ENCODE measurements at regions not wholly inside any gene's neighbourhood (a gene's known extent, or its start where the extent isn't known, plus 50 kb on each side); places are given as distances from the start of the nearest gene placed in this dataset.

DNA sequence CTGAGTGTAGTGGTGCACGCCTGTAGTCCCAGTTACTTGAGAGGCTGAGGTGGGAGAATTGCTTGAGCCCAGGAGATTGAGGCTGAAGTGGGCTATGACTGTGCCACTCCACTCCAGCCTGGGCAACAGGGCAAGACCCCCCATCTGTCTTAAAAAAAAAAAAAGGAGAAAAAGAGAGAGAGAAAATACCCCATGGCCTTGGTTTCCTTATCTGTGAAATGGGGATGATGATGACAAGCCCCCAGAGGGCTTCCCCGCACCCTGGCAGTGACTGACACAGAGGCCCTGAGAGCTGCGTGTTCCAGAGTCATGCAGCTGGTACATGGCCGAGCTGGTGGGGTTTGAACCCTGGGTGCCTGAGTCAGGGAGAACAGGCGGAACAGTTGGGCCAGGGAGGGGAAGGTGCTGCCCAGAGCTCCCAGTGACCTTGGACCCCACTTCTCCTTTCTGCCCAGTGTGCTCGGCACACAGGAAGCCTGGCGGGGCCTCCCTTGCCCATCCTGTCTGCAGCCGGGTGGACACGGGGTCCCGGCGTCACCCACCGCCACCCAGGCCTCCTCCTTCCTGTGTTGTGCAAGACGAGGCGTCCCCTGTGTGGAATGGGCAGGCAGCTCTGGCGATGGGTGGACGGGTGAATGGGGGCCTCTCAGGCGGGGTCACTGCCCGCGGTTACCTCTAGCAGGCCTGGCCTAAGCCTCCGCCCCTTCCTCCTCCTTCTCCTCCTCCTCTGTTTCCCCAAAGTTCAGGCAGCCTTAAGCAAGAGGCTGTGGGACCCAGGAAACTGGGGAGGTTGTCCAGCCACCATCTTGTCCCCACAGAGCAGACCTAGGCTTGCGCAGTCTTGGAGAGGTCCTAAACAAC is 84.2 kb downstream of the CEBPB start:
- H3K9ac ChIP-seq (ENCODE audit: low read depth, low read length, poor library complexity, severe bottlenecking), result no peak overlapping the region
- H3K9me2 ChIP-seq (replicated peaks; ENCODE audit: low read depth, low read length), result no peaks in the 10 kb centered on the region
- H4K20me1 ChIP-seq (ENCODE audit: insufficient read depth, low read length, poor library complexity, severe bottlenecking), result no peaks in the 10 kb centered on the region
- H3K4me3 ChIP-seq (ENCODE audit: low read length, poor library complexity, severe bottlenecking), result no peak overlapping the region
- H3K4me1 ChIP-seq (ENCODE audit: insufficient read depth, low read length, poor library complexity, severe bottlenecking), result peaks cover 5% of the 10 kb centered on the region
- no peaks in the 10 kb centered on the region for H3F3A ChIP-seq (ENCODE audit: low read depth)
- H2AFZ ChIP-seq (ENCODE audit: low read length), result no peak overlapping the region
- no peak overlapping the region for H3K4me2 ChIP-seq (ENCODE audit: low read depth, low read length, poor library complexity, severe bottlenecking)
- H3K36me3 ChIP-seq (ENCODE audit: insufficient read depth, low read length), result no peaks in the 10 kb centered on the region
- no peaks in the 10 kb centered on the region for H3K9me3 ChIP-seq (ENCODE audit: insufficient read depth, low read depth, low read length)
- TF ChIP-seq, protein P1, sequence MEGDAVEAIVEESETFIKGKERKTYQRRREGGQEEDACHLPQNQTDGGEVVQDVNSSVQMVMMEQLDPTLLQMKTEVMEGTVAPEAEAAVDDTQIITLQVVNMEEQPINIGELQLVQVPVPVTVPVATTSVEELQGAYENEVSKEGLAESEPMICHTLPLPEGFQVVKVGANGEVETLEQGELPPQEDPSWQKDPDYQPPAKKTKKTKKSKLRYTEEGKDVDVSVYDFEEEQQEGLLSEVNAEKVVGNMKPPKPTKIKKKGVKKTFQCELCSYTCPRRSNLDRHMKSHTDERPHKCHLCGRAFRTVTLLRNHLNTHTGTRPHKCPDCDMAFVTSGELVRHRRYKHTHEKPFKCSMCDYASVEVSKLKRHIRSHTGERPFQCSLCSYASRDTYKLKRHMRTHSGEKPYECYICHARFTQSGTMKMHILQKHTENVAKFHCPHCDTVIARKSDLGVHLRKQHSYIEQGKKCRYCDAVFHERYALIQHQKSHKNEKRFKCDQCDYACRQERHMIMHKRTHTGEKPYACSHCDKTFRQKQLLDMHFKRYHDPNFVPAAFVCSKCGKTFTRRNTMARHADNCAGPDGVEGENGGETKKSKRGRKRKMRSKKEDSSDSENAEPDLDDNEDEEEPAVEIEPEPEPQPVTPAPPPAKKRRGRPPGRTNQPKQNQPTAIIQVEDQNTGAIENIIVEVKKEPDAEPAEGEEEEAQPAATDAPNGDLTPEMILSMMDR (conservative IDR thresholded peaks at IDR 0.05; ENCODE audit: low read length), result no peak
- TF ChIP-seq EZH2phosphoT487 (IDR thresholded peaks at IDR 0.05; ENCODE audit: borderline replicate concordance), result no peak
- no peaks in the 10 kb centered on the region for H3K79me2 ChIP-seq (ENCODE audit: insufficient read depth, low read length)
- H3K27me3 ChIP-seq (ENCODE audit: insufficient read depth, low read length, poor library complexity, severe bottlenecking), result no peaks in the 10 kb centered on the region

DNA sequence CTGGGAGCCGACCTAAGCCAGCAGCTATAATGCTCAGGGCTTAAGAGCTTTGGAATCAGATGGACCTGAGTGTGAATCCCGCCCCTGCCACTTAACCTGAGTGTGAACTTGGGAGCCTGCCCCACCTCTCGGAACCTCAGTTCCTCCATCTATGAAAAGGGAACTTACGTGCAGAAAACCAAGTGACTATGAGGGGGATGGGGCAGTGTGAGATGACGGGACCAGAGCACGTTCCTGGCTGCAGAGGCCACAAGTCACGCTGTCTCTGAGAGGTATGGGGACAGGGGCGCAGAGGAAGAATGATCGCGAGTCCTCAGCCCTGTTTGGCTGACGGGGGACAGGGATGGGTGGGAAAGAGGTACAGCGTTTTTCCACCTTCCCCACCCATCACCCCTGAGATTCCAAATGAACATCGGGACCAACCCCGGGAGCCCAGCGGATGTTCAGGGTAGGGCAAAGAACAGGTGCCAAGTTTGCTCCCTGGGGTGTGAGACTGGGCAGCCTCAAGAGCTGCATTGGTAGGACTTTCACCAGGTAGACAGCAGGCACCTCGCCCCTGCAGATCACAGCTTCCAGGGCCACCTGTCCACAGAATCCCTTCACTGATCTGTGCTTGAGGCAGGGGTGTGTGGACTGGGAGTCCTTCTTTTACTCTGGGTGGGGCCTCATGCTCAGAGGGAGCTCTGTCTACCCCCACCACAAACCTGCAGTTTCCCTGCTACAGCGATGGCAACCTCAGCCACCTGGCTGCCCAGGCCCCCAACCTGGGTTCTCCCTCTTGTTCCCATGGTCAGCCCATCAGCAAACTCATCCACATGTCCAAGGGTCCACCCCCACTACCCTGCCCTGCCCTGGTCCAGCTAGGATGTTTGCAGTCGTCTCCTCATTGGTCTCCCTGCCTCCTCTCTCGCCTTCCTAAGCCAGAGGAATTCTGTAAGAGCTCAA is 85.8 kb downstream of the CEBPB start:
- Histone ChIP-seq H3K4me1 (ENCODE audit: insufficient read depth, low read length, poor library complexity, severe bottlenecking) (no peaks in the 10 kb centered on the region), H3K9me3 (ENCODE audit: insufficient read depth, low read depth, low read length) (no peaks in the 10 kb centered on the region), H3K27me3 (ENCODE audit: insufficient read depth, low read length, poor library complexity, severe bottlenecking) (no peaks in the 10 kb centered on the region), H4K20me1 (ENCODE audit: insufficient read depth, low read length, poor library complexity, severe bottlenecking) (no peaks in the 10 kb centered on the region), H3K4me3 (ENCODE audit: low read length, poor library complexity, severe bottlenecking) (no peak overlapping the region), H3K79me2 (ENCODE audit: insufficient read depth, low read length) (no peaks in the 10 kb centered on the region), H3K4me2 (ENCODE audit: low read depth, low read length, poor library complexity, severe bottlenecking) (no peak overlapping the region), H3K9ac (ENCODE audit: low read depth, low read length, poor library complexity, severe bottlenecking) (no peak overlapping the region), H3F3A (ENCODE audit: low read depth) (no peaks in the 10 kb centered on the region), H3K9me2 (replicated peaks; ENCODE audit: low read depth, low read length) (no peaks in the 10 kb centered on the region), H2AFZ (ENCODE audit: low read length) (no peak overlapping the region), H3K36me3 (ENCODE audit: insufficient read depth, low read length) (no peaks in the 10 kb centered on the region)
- TF ChIP-seq, protein P1 (conservative IDR thresholded peaks at IDR 0.05; ENCODE audit: low read length), result no peak
- TF ChIP-seq EZH2phosphoT487 (IDR thresholded peaks at IDR 0.05; ENCODE audit: borderline replicate concordance), result no peak

DNA sequence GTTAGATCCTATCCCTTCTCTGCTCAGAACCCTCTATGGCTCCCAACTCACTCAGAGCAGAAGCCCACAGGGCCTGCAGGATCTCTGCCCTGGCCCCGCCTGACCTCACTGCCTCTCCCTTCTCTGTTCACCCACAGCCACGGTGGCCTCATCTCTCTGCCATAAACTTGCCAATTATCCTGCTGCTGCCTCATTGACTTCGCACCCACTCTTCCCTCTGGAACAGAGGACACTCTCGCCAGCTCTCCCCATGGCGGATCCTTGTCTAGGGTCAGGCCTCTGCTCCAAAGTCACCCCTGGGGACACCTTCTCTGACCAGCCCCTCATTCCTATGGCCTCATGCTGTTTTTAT is 86.4 kb downstream of the CEBPB start:
- Histone ChIP-seq H3K27me3 (ENCODE audit: insufficient read depth, low read length, poor library complexity, severe bottlenecking) (no peaks in the 10 kb centered on the region), H3K9ac (ENCODE audit: low read depth, low read length, poor library complexity, severe bottlenecking) (no peak overlapping the region), H2AFZ (ENCODE audit: low read length) (no peak overlapping the region), H3K9me2 (replicated peaks; ENCODE audit: low read depth, low read length) (no peaks in the 10 kb centered on the region), H3K36me3 (ENCODE audit: insufficient read depth, low read length) (no peaks in the 10 kb centered on the region), H3K9me3 (ENCODE audit: insufficient read depth, low read depth, low read length) (no peaks in the 10 kb centered on the region), H4K20me1 (ENCODE audit: insufficient read depth, low read length, poor library complexity, severe bottlenecking) (no peaks in the 10 kb centered on the region), H3K4me3 (ENCODE audit: low read length, poor library complexity, severe bottlenecking) (no peak overlapping the region), H3K4me1 (ENCODE audit: insufficient read depth, low read length, poor library complexity, severe bottlenecking) (no peaks in the 10 kb centered on the region), H3K79me2 (ENCODE audit: insufficient read depth, low read length) (no peaks in the 10 kb centered on the region), H3K4me2 (ENCODE audit: low read depth, low read length, poor library complexity, severe bottlenecking) (no peak overlapping the region), H3F3A (ENCODE audit: low read depth) (no peaks in the 10 kb centered on the region)
- TF ChIP-seq, protein P1 (conservative IDR thresholded peaks at IDR 0.05; ENCODE audit: low read length), result no peak
- no peak for TF ChIP-seq EZH2phosphoT487 (IDR thresholded peaks at IDR 0.05; ENCODE audit: borderline replicate concordance)

All from Loucy (cell line).